Activated CD8-positive, alpha-beta T cell treated with anti-CD3 and anti-CD28 coated beads for 36 hours (primary cell): ENCODE measurements at regions not wholly inside any gene's neighbourhood (a gene's known extent, or its start where the extent isn't known, plus 50 kb on each side); places are given as distances from the start of the nearest gene placed in this dataset.
"Not testable (repeated sequence)": the region's sequence is repeated elsewhere in the genome, so short reads cannot be mapped to it uniquely, and the experiment has no call there.

Source experiments
- ATAC-seq: fragments of 200-7000 bp; cut with Tn5 transposase; one replicate; pipeline ENCODE4 v1.10.0; 2021; ENCODE audit warnings: mild to moderate bottlenecking, moderate library complexity
- CTCF ChIA-PET: fragments of 350-600 bp; sonication (Branson Sonifier 250); formaldehyde crosslinking; loops from one replicate; lab custom pipeline; 2021; ENCODE audit warnings: antibody characterized with exemption; lab: Charles Lee
- POLR2A ChIA-PET: fragments of 350-600 bp; sonication (Branson Sonifier 250); formaldehyde crosslinking; loops from one replicate; lab custom pipeline; 2021; ENCODE audit warnings: antibody characterized with exemption; lab: Charles Lee
- DNase-seq: peaks from one replicate; pipeline ENCODE4 v3.0.0-alpha.2; 2020
- H3K27ac Mint-ChIP-seq: one replicate; pipeline ENCODE4 v1.8.0; 2021; ENCODE audit warnings: mild to moderate bottlenecking, mixed read lengths
- H3K27me3 Mint-ChIP-seq: one replicate; pipeline ENCODE4 v1.8.0; 2021; ENCODE audit warnings: mixed read lengths
- H3K36me3 Mint-ChIP-seq: one replicate; pipeline ENCODE4 v1.8.0; 2021; ENCODE audit warnings: low read depth, mixed read lengths
- H3K4me1 Mint-ChIP-seq: one replicate; pipeline ENCODE4 v1.8.0; 2021; ENCODE audit warnings: low read depth, mixed read lengths
- H3K4me3 Mint-ChIP-seq: one replicate; pipeline ENCODE4 v1.8.0; 2021; ENCODE audit warnings: mild to moderate bottlenecking, moderate library complexity, mixed read lengths
- H3K9me3 Mint-ChIP-seq: one replicate; pipeline ENCODE4 v1.8.0; 2021; ENCODE audit warnings: mixed read lengths
- CTCF ChIP-seq: fragments of 200-600 bp; IDR thresholded peaks from one replicate; pipeline ENCODE4 v1.8.0; 2022; ENCODE audit warnings: antibody characterized with exemption, mild to moderate bottlenecking
- intact Hi-C: fragments of 100-400 bp; cut with micrococcal nuclease; formaldehyde crosslinking; loops from one replicate; pipeline ENCODE4 v1.10.0; 2022

GRCh38 chr13:79621449-79621848 is 140.5 kb downstream of the NDFIP2 start:
- H3K27ac Mint-ChIP-seq: no peak overlapping the region
- H3K36me3 Mint-ChIP-seq: no peaks in the 10 kb centered on the region
- no peaks in the 10 kb centered on the region for H3K9me3 Mint-ChIP-seq
- DNase-seq (no peak), ATAC-seq (no peak)
- peaks cover 5% of the 10 kb centered on the region for H3K27me3 Mint-ChIP-seq
- H3K4me3 Mint-ChIP-seq: no peak overlapping the region
- no peak for TF ChIP-seq CTCF
- CTCF ChIA-PET: no interaction called here
- intact Hi-C loops: no loop called here
- POLR2A ChIA-PET: no interaction called here
- no peaks in the 10 kb centered on the region for H3K4me1 Mint-ChIP-seq

- ATAC-seq (no peak), DNase-seq (no peak)
- H3K4me1 Mint-ChIP-seq: no peaks in the 10 kb centered on the region
- ChIA-PET CTCF (no interaction called here), POLR2A (interaction anchor here (0.6 kb wide), 1 partner anchor 588 kb away, joined by 5 read pairs; no protein-coding TSS in a partner anchor)
- H3K27ac Mint-ChIP-seq: no peak overlapping the region
- H3K9me3 Mint-ChIP-seq: no peaks in the 10 kb centered on the region
- no peaks in the 10 kb centered on the region for H3K36me3 Mint-ChIP-seq
- H3K27me3 Mint-ChIP-seq: no peaks in the 10 kb centered on the region
- no peak for TF ChIP-seq CTCF
- no peak overlapping the region for H3K4me3 Mint-ChIP-seq
- intact Hi-C loops: no loop called here
Observed at GRCh38 chr13:79614250-79614918, 133.4 kb downstream of the NDFIP2 start.

GRCh38 chr13:79612604-79613003 is 131.6 kb downstream of the NDFIP2 start:
- ATAC-seq (no peak), DNase-seq (no peak)
- Mint-ChIP-seq H3K9me3 (no peaks in the 10 kb centered on the region), H3K27ac (no peak overlapping the region), H3K4me1 (no peaks in the 10 kb centered on the region), H3K27me3 (no peaks in the 10 kb centered on the region), H3K36me3 (no peaks in the 10 kb centered on the region), H3K4me3 (no peak overlapping the region)
- TF ChIP-seq CTCF: no peak
- intact Hi-C loops: no loop called here
- POLR2A ChIA-PET: no interaction called here
- CTCF ChIA-PET: no interaction called here

GRCh38 chr13:79607895-79608294 is 126.9 kb downstream of the NDFIP2 start:
- H3K27ac Mint-ChIP-seq, POLR2A ChIA-PET, H3K9me3 Mint-ChIP-seq, CTCF ChIA-PET, H3K36me3 Mint-ChIP-seq, H3K4me3 Mint-ChIP-seq, H3K27me3 Mint-ChIP-seq, intact Hi-C loops, H3K4me1 Mint-ChIP-seq, ATAC-seq, DNase-seq: not testable (repeated sequence)
